GM21737 (cell line): ENCODE measurements at regions not wholly inside any gene's neighbourhood (a gene's known extent, or its start where the extent isn't known, plus 50 kb on each side); places are given as distances from the start of the nearest gene placed in this dataset.

ENCODE experiments used
- ATAC-seq: cut with Tn5 transposase; IDR thresholded peaks from one replicate; pipeline ENCODE4 v1.9.1; 2021; ENCODE audit warnings: mild to moderate bottlenecking, moderate library complexity; ENCODE audit not compliant: unreplicated experiment

DNA sequence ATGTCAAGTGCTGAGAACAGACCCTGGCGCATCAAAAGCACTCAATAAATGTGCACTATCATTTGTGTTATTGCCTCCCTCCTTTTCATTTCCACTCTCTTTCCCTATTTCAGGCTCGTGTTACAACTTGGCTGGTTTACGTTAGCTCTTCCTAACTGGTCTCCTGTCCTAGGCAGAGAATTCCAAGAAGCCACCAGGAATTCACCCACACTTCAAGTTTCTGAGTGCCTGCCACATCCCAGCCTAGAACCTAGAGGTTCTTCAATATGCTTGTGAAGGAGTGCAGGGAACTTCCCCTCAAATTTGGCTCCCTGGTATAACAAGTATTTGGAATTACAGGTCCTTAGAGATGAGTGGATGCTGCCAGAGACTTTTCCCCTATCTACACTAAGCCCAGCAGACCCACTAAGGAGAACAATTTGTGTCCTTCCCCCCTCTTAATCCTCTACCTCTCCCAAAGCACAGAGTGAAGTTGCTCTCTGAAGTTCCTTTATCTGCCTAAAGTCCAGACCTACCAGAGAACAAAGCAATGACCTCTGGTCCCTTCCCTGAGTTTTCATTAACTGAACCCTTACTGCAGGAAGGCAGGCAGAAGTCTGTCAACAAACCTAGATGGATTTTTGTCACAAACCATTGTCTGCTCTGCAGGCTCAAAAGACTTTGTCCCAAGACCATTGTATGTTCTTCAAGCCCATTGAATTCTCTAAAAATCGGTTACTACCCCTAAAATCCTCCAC is 201.6 kb upstream of the JARID2 start:
- no peak for ATAC-seq

DNA sequence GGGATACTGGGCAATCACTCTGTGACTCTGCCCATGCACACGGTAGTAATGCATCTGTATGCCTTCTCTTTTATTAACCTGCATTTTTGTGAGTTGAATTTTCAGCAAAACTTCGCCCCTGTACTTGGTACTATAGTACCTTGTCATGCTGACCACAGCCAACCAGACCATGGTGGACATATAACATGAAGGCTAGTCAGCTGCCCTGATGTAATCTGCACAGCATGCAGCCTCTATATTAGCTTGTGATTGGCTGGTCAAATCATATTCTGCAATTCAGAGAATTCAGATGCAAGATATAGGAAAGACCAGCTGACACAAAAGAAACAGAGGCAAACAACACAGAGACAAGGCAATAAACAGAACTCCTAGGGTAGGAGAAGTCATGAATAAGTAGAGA is 200.9 kb upstream of the JARID2 start:
- ATAC-seq: no peak

- ATAC-seq: no peak
Measured at GRCh38 chr6:15046751-15047150, 199.1 kb upstream of the JARID2 start.

- ATAC-seq: no peak
Measured at GRCh38 chr6:15048367-15048766, 197.5 kb upstream of the JARID2 start.

DNA sequence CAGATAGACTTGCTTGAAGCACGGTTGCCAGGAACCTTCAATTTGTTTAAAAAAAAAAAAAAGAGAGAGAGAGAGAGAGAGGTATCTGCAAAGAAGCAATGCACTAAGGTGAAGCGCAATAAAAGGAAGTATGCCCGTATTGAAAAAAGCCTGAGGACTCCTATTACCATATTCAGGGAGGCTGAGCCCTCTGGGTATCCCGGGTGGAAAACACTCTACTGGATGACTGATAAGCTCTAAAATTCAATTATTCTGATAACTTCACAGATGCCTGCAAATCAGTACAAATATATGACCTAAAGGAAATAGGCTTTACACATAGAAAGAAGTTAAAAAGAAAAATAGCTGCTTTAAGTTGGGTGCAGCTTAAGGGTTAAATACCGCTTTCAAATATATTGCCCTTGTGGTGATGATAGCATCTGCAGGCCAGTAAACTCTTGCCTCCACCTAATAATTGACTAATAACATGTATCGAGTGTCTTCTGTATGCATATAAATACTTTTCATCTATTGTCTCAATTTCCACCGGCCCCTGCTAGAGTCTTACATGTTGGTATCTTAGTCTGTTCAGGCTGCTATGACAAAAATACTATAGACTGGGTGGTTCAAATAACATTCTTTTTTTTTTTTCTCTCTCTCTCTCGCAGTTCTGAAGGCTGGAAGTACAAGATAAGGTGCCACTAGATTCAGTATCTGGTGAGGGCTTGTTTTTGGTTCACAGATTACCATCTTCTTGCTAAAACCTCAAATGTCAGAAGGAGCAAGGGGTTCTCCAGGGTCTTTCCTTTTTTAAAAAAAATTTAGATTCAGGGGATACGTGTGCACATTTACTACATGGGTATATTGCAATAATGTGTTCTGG is 187.4 kb upstream of the JARID2 start:
- no peak for ATAC-seq

DNA sequence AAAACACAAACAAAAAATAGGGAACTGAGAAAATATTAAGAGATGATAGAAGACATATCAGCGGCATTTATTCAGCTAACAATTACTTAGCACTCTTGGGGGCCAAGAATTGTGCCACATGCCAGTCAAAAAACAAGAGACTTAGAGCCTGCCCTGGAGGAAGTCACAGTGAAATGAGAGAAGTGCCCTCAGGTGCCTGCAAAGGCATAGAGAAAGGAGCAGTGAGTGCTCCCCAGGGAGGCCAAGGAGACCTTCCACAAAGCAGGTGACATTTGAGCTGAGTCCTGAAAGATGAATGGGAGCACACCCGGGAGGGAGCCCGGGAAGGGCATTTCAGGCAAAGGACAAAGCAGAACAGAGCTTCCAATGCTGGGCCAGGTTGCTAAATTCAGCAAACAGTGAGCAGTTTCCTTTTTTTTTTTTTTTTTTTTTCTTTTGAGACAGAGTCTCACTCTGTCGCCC is 184.7 kb upstream of the JARID2 start:
- ATAC-seq: no peak

DNA sequence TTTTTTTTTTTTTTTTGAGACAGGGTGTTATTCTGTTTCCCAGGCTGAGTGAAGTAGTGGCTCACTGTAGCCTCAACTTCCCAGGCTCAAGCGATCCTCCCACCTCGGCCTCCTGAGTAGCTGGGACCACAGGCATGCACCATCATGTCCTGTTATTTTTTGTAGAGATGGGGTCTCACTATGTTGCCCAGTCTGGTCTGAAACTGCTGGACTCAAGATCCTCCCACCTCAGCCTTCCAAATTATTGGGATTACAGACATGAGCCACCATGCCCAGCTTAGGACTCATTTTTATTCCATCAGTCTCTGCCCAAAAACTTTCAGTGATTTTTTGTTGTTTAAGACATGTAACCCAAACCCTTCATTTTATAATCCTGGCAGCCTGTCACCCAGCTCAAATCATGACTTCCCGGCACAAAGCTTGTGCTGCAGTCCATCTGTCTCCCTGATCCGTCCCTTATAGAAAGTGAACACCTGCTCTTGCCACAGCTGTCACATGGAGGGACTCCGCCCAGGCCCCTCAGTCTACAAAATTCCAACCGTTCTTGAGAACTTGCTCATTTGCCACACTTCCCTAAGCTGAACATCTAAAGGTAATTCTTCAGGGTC is 183.9 kb upstream of the JARID2 start:
- no peak for ATAC-seq

- no peak for ATAC-seq
Measured at GRCh38 chr6:15062516-15063252, 183.2 kb upstream of the JARID2 start.

DNA sequence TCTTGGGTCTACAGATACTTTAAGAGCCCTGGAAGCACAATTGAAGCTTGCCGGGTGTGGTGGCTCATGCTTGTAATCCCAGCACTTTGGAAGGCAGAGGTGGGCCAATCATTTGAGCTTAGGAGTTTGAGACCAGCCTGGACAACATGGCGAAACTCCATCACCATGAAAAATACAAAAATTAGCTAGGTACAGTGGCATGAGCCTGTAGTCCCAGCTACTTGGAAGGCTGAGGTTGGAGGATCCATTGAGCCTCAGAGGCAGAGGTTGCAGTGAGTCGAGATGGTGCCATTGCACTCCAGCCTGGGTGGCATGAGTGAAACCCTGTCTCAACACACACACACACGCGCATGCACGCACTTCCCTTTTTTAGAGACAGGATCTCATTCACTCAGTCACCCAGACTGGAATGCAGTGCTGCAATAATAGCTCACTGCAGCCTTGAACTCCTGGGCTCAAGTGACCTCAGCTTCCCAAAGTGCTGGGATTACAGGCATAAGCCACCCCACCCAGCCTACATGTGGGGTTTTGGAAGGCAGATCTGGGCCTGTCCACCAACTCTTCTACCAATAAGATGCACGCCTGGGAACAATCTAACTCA is 182.5 kb upstream of the JARID2 start:
- no peak for ATAC-seq

GRCh38 chr6:15065261-15065989 is 180.4 kb upstream of the JARID2 start:
- ATAC-seq: no peak

DNA sequence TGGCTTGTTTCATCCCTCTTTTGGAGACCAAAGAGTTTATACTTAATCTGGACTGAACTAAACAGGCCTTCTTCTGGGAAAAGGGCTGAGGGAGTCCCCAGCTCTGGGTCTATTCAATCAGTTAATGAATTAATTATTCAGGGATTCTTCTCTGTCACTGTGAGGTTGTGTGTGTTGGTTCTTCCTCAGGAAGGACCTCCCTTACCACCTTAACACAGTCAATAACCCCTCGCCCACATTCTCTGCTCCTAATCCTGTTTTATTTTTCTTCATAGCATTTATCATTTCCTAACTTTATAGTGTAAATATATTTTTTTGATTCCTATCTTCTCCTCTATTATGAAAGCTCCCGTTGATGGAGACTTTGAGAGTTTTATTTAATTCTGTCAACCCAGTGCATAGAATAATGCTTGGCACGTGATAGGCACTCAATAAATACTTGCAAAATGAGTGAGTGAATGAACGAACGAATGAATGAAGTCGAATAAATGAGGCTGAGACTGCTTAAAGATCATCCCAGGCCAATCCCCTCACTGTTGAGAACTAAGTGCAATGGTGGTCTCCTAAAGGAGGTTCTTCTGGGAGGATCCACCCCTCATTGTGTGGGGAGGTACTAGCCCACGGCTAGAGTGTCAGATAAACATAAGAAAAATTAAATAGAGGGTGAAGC is 179.6 kb upstream of the JARID2 start:
- ATAC-seq: no peak

GRCh38 chr6:15073344-15073789 is 172.5 kb upstream of the JARID2 start:
- ATAC-seq: no peak

DNA sequence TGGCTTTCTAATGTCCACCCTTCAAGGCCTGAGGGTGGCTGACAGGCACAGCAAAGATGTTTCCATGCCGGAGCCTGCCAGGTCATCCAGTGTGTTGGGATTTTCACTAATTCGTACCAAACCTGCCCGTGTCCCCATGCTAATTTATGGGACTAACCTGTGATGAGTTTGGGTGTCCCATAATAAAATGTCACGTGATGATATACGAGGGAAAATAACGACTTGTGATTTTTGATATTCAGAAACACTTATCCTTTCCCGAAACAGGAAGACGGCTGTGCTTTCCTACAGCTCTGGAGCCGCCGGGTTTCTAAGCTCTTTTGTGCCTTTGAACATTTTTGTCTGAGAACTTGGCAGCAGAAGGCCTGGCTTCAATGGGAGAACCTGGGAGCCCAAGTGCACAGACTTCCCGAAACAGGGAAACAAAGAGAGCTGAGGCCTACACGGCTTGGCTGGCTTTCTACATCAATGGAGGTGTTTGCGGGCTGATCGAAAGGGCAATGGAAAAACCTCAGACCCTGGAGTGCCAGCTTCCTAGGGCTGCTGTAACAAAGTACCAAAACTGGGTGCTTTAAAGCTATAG is 171.9 kb upstream of the JARID2 start:
- ATAC-seq: no peak

GRCh38 chr6:15074806-15075205 is 171.1 kb upstream of the JARID2 start:
- ATAC-seq: no peak

DNA sequence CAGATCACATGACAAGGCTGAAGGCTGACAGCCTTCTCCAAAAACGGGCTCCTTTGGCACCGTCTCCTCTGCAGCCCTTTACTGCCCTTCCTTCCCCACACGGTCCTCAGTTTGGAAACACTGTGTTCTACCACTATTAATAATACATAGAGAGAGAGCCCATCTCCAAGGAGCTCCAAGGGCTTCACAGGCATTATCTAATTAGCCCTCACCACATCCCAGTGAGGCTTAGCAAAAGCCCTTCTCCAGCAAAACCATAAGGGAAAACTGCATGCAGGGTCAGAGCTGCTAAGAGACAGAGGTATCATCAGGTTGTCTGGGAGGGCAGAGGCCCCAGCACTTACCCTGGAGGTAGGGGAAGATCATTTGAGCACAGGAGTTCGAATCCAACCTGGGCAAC is 169.3 kb upstream of the JARID2 start:
- no peak for ATAC-seq

DNA sequence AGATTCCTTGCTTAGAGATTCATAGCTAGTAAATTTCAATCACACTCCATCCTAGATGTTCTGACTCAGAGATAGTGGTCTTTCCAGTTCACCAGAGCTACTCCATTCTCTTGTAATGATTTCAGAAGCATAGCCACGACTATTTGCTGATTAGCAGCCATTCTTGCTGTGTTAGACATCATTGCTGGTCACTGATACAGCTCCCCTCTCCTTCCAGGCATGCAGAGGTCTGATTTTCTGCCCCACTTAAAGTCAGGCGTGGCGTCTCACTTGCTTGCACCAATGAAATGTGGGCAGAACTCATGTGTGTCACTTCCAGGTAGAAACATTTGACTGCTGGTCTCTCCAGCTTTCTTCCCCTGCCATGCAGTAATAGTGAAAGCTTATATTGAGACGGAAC is 168.9 kb upstream of the JARID2 start:
- no peak for ATAC-seq

DNA sequence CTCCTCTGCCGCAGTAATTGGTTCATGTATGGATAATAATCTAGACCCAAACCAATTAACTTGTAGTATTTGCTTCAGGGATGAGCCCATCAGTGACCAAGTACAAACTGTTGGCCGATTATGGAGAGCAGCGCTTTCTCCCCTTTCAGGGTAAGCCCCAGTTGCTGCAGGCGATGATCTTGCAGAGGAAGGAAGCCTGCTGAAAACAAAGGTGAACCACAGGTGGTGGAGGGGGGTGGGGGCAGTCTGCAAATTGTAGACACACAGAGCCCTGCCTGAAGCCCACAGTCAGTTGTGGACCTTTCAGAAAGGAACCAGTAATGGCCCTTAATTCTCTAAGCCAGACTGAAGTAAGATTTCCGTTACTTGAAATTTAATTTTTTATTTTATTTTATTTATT is 167.9 kb upstream of the JARID2 start:
- no peak for ATAC-seq

DNA sequence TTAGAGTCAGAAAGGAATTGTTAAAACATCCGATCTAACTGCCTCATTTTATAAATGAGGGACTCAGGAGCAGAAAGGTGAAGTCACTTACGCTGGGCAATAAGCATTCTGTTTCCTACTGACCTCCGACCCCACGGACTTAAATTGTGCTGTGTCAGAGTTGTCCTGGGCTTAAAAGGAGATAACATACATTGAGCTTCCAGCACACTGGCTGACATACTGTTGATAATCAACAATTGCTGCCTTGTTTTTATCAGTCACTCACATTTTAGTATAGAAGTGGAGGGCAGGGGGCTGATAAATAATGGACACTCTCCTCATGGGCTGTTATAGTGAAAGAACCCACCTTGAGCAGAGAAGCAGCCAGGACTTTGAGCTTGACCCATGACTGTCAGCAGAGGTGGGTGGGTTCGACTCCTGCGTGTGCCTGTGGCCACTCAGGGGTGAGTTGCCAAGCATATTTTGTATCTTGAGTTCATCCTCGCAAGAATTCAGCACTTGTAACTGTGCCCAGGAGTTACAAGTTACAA is 166.5 kb upstream of the JARID2 start:
- ATAC-seq: no peak

- no peak for ATAC-seq
Measured at GRCh38 chr6:15080895-15081294, 165.0 kb upstream of the JARID2 start.
